ENCODE measurements at regions not wholly inside any gene's neighbourhood (a gene's known extent, or its start where the extent isn't known, plus 50 kb on each side); places are given as distances from the start of the nearest gene placed in this dataset.

DNA sequence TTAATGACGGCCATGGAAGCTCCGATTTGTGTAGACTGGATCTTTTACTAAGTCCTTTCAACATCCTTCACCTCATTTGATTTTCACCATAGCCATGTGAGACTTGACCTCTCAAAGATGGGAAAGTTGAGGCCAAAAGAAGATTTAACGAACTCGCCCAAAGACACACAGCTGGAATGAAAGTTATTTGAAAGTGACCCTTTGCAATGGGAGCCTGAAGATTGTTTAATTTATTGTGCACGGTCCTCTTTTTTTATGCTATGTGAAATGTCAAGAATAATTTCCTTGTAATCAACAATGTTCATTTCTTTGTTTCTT is 58.0 kb upstream of the COPS8 start:
- no peak for DNase-seq (ENCODE audit: low read depth in 1 of 2, low spot score in 2 of 2)
- no peak overlapping the region for H4K5ac ChIP-seq (ENCODE audit: insufficient read length, low read depth, low read length)
- no peak overlapping the region for H4K91ac ChIP-seq (replicated peaks; ENCODE audit: insufficient read length, low read length)
- H3K23ac ChIP-seq (ENCODE audit: insufficient read length), result no peak overlapping the region
- H2AK5ac ChIP-seq (ENCODE audit: low read depth, low read length), result no peak overlapping the region
- H3K9ac ChIP-seq (replicated peaks in 1 of 4; ENCODE audit: extremely low read depth in 1 of 4, low read depth in 3 of 4, low read length in 3 of 4), result no peak overlapping the region
- 71% methylated on average over 5 of the region's 5 CpGs; no CpG with 5 or more reads in 1 of the 2 experiments for WGBS, 2 experiments (ENCODE audit: extremely low coverage in 1 of 2, insufficient coverage in 1 of 2, insufficient read length in 1 of 2, insufficient replicate concordance in 2 of 2, low coverage in 1 of 2, low lambda C conversion rate in 2 of 2, missing lambda C conversion rate in 1 of 2)
- H3K4me2 ChIP-seq (ENCODE audit: insufficient read depth in 1 of 2, low read depth in 2 of 2, low read length in 2 of 2), result no peak overlapping the region
- no peaks in the 10 kb centered on the region; a peak in 2 of 7 replicates for H3K27me3 ChIP-seq (replicated peaks in 1 of 4; ENCODE audit: control insufficient read depth in 3 of 4, extremely low read depth in 1 of 4, insufficient read depth in 3 of 4, low read length in 3 of 4)
- H3K23me2 ChIP-seq (ENCODE audit: low read depth, low read length), result no peaks in the 10 kb centered on the region
- H2BK5ac ChIP-seq (ENCODE audit: low read depth, low read length), result no peak overlapping the region
- H3K4me3 ChIP-seq (ENCODE audit: extremely low read depth in 1 of 4, insufficient read depth in 2 of 4, low read depth in 3 of 4, low read length in 4 of 4), result no peak overlapping the region
- POLR2A ChIA-PET (ENCODE audit: partially characterized antibody), result no interaction called here
- H3K4me1 ChIP-seq (replicated peaks in 1 of 4; ENCODE audit: control insufficient read depth in 3 of 4, insufficient read depth in 4 of 4, low read length in 3 of 4), result no peaks in the 10 kb centered on the region
- no peak overlapping the region for H3K4ac ChIP-seq (replicated peaks; ENCODE audit: insufficient read length, low read depth, low read length)
- H3K36me3 ChIP-seq (ENCODE audit: control insufficient read depth in 2 of 4, insufficient read depth in 4 of 4, low read length in 3 of 4), result no peaks in the 10 kb centered on the region
- CTCF ChIA-PET (ENCODE audit: partially characterized antibody), result interaction anchor here (0.5 to 5.0 kb wide), 41 partner anchors 9 to 828 kb away, joined by 3 to 36 read pairs (median 4); partner anchors contain the start of gene ACKR3
- H3K14ac ChIP-seq (ENCODE audit: insufficient read length), result no peak overlapping the region
- no peaks in the 10 kb centered on the region for H4K20me1 ChIP-seq (replicated peaks in 1 of 2; ENCODE audit: control insufficient read depth in 1 of 2, insufficient read depth in 2 of 2, low read length in 2 of 2)
- no peak overlapping the region for H2BK15ac ChIP-seq (ENCODE audit: low read length)
- no peak overlapping the region for H4K8ac ChIP-seq (ENCODE audit: extremely low read depth, insufficient read depth, low read length)
- no peak overlapping the region for H2BK120ac ChIP-seq (replicated peaks; ENCODE audit: low read depth, low read length)
- no peak overlapping the region for H3K18ac ChIP-seq (ENCODE audit: extremely low read depth, low read length)
- H3K9me3 ChIP-seq (ENCODE audit: insufficient read depth in 2 of 2, low read depth in 1 of 2, low read length in 1 of 2), result peaks cover 0 to 7% of the 10 kb centered on the region in 2 experiments; a peak in 2 of 4 replicates
- H3K56ac ChIP-seq (replicated peaks; ENCODE audit: insufficient read length, low read depth, low read length), result no peak overlapping the region
- no peak overlapping the region for H2BK12ac ChIP-seq (ENCODE audit: low read depth, low read length)
- TF ChIP-seq SAP30 (IDR thresholded peaks at IDR 0.05; ENCODE audit: insufficient read depth, insufficient replicate concordance, low read length) (no peak), POLR2AphosphoS5 (IDR thresholded peaks at IDR 0.05; ENCODE audit: low read depth, low read length) (no peak), CTBP2 (IDR thresholded peaks at IDR 0.05; ENCODE audit: borderline replicate concordance, insufficient read depth, insufficient read length, low read length) (no peak), CEBPB (IDR thresholded peaks at IDR 0.05; ENCODE audit: low read depth, low read length) (no peak), GTF2F1 (IDR thresholded peaks at IDR 0.05; ENCODE audit: borderline replicate concordance, low read depth, low read length) (no peak), TCF12 (IDR thresholded peaks at IDR 0.05; ENCODE audit: low read depth, low read length) (no peak), FOSL1 (IDR thresholded peaks at IDR 0.05; ENCODE audit: insufficient read depth, low read depth, low read length) (no peak), EP300 (IDR thresholded peaks at IDR 0.05; ENCODE audit: borderline replicate concordance in 1 of 2, low read depth in 2 of 2, low read length in 2 of 2) (no peak), BACH1 (IDR thresholded peaks at IDR 0.05; ENCODE audit: low read length) (no peak), NRF1 (IDR thresholded peaks at IDR 0.05; ENCODE audit: low read depth, low read length) (no peak), SIN3A (conservative IDR thresholded peaks at IDR 0.05 in 1 of 2, IDR thresholded peaks at IDR 0.05 in 1 of 2; ENCODE audit: low read depth in 1 of 2, low read length in 2 of 2) (no peak), RBBP5 (IDR thresholded peaks at IDR 0.05; ENCODE audit: borderline replicate concordance, low read depth, low read length) (no peak), POU5F1 (IDR thresholded peaks at IDR 0.05; ENCODE audit: low read depth, low read length) (no peak), RXRA (IDR thresholded peaks at IDR 0.05; ENCODE audit: insufficient read depth, low read depth, low read length) (no peak), ASH2L (IDR thresholded peaks at IDR 0.05; ENCODE audit: low read length) (no peak)
- H3K27ac ChIP-seq (ENCODE audit: low read depth, low read length), result no peak overlapping the region
- no peak overlapping the region for H2BK20ac ChIP-seq (ENCODE audit: low read length)
- H3K79me2 ChIP-seq (ENCODE audit: control insufficient read depth in 1 of 2, insufficient read depth in 2 of 2, low read length in 2 of 2), result no peaks in the 10 kb centered on the region
- FAIRE-seq, result no peak
- H2AFZ ChIP-seq (ENCODE audit: low read length), result no peak overlapping the region
- no peaks in the 10 kb centered on the region for H3K79me1 ChIP-seq (ENCODE audit: low read depth, low read length)

All from H1 (cell line).